K562 (cell line): ENCODE measurements at regions not wholly inside any gene's neighbourhood (a gene's known extent, or its start where the extent isn't known, plus 50 kb on each side); places are given as distances from the start of the nearest gene placed in this dataset.

Source experiments
- CEBPB ChIP-seq: fragments of 450-650 bp; IDR thresholded peaks from 2 replicates; pipeline ENCODE4 v1.6.1; 2016; ENCODE audit warnings: missing genetic modification characterization, missing compliant biosample characterization
- CEBPG ChIP-seq, 3 experiments: fragments of 200-800 bp in 1 of 3; sonication (Bioruptor generic) in 1 of 3; sonication (generic) in 1 of 3; formaldehyde crosslinking in 1 of 3; IDR thresholded peaks in 2 of 3; conservative IDR thresholded peaks in 1 of 3; 2 replicates each; pipeline versions ENCODE4 v1.6.1 to v1.8.0; 2016 to 2022; ENCODE audit warnings: missing compliant biosample characterization in 2 of 3, missing genetic modification characterization in 2 of 3, mild to moderate bottlenecking in 1 of 3, missing genetic modification reagents in 1 of 3
- HMG20A ChIP-seq: fragments of 450-650 bp; formaldehyde crosslinking; conservative IDR thresholded peaks from 2 replicates; pipeline ENCODE4 v1.4.0; 2020; ENCODE audit warnings: mild to moderate bottlenecking, mixed read lengths
- RBM15 ChIP-seq: fragments of 200-400 bp; formaldehyde crosslinking; IDR thresholded peaks from 2 replicates; pipeline ENCODE4 v1.6.1; 2018; ENCODE audit warnings: mild to moderate bottlenecking, low read length, moderate library complexity; ENCODE audit not compliant: insufficient read depth
- RNF219 ChIP-seq: fragments of 250-450 bp; sonication (Bioruptor Pico); IDR thresholded peaks from 2 replicates; pipeline ENCODE4 v1.5.0; 2022; ENCODE audit warnings: mild to moderate bottlenecking
- ZNF41 ChIP-seq: fragments of 250-450 bp; sonication (Bioruptor Pico); conservative IDR thresholded peaks from 2 replicates; pipeline ENCODE4 v1.4.0; 2020; ENCODE audit warnings: mild to moderate bottlenecking
- ZNF707 ChIP-seq: fragments of 250-450 bp; sonication (Bioruptor Pico); conservative IDR thresholded peaks from 2 replicates; pipeline ENCODE4 v1.8.0; 2022; ENCODE audit warnings: inconsistent platforms, mild to moderate bottlenecking, moderate library complexity
- TF ChIP-seq, protein P1 (sequence below), 2 experiments: fragments of 450-650 bp in 1 of 2; sonication (generic) in 1 of 2; formaldehyde crosslinking in 1 of 2; IDR thresholded peaks; 2 replicates each; pipeline versions ENCODE4 v1.7.1 to v1.9.0; 2016 to 2022; ENCODE audit warnings: inconsistent platforms in 1 of 2, mild to moderate bottlenecking in 1 of 2, missing genetic modification reagents in 1 of 2
- TF ChIP-seq, protein P2 (sequence below): sonication (generic); formaldehyde crosslinking; IDR thresholded peaks from 2 replicates; pipeline ENCODE4 v1.8.0; 2022; ENCODE audit warnings: missing genetic modification reagents, mild to moderate bottlenecking, moderate library complexity, borderline replicate concordance
- TF ChIP-seq, protein P3 (sequence below): fragments of 450-650 bp; formaldehyde crosslinking; IDR thresholded peaks from 2 replicates; pipeline ENCODE4 v1.4.0; 2022; ENCODE audit warnings: missing genetic modification characterization

- TF ChIP-seq, protein P1, sequence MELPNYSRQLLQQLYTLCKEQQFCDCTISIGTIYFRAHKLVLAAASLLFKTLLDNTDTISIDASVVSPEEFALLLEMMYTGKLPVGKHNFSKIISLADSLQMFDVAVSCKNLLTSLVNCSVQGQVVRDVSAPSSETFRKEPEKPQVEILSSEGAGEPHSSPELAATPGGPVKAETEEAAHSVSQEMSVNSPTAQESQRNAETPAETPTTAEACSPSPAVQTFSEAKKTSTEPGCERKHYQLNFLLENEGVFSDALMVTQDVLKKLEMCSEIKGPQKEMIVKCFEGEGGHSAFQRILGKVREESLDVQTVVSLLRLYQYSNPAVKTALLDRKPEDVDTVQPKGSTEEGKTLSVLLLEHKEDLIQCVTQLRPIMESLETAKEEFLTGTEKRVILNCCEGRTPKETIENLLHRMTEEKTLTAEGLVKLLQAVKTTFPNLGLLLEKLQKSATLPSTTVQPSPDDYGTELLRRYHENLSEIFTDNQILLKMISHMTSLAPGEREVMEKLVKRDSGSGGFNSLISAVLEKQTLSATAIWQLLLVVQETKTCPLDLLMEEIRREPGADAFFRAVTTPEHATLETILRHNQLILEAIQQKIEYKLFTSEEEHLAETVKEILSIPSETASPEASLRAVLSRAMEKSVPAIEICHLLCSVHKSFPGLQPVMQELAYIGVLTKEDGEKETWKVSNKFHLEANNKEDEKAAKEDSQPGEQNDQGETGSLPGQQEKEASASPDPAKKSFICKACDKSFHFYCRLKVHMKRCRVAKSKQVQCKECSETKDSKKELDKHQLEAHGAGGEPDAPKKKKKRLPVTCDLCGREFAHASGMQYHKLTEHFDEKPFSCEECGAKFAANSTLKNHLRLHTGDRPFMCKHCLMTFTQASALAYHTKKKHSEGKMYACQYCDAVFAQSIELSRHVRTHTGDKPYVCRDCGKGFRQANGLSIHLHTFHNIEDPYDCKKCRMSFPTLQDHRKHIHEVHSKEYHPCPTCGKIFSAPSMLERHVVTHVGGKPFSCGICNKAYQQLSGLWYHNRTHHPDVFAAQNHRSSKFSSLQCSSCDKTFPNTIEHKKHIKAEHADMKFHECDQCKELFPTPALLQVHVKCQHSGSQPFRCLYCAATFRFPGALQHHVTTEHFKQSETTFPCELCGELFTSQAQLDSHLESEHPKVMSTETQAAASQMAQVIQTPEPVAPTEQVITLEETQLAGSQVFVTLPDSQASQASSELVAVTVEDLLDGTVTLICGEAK (IDR thresholded peaks at IDR 0.05) = no peak
- TF ChIP-seq, protein P1 (CRISPR knock-in tag; IDR thresholded peaks at IDR 0.05) = no peak
- TF ChIP-seq ZNF707 = 0 out of 2 replicates have a peak, but pooled peaks have one; percentile 29
- TF ChIP-seq RNF219 (CRISPR knock-in tag) = 0 out of 2 replicates have a peak, but pooled peaks have one; percentile 58
- no peak for TF ChIP-seq HMG20A
- peak; percentile 97 for TF ChIP-seq CEBPB (tag)
- peak; percentile 47; the same call in 1 of the 2 replicates for TF ChIP-seq ZNF41 (CRISPR knock-in tag)
- TF ChIP-seq CEBPG (CRISPR knock-in tag; IDR thresholded peaks at IDR 0.05) = peak; percentile 70
- peak; percentile 72 to 94 for TF ChIP-seq CEBPG (tag; conservative IDR thresholded peaks at IDR 0.05 in 1 of 2, IDR thresholded peaks at IDR 0.05 in 1 of 2)
- TF ChIP-seq RBM15 = no peak
- TF ChIP-seq, protein P2, sequence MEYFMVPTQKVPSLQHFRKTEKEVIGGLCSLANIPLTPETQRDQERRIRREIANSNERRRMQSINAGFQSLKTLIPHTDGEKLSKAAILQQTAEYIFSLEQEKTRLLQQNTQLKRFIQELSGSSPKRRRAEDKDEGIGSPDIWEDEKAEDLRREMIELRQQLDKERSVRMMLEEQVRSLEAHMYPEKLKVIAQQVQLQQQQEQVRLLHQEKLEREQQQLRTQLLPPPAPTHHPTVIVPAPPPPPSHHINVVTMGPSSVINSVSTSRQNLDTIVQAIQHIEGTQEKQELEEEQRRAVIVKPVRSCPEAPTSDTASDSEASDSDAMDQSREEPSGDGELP = no peak
- TF ChIP-seq, protein P3, sequence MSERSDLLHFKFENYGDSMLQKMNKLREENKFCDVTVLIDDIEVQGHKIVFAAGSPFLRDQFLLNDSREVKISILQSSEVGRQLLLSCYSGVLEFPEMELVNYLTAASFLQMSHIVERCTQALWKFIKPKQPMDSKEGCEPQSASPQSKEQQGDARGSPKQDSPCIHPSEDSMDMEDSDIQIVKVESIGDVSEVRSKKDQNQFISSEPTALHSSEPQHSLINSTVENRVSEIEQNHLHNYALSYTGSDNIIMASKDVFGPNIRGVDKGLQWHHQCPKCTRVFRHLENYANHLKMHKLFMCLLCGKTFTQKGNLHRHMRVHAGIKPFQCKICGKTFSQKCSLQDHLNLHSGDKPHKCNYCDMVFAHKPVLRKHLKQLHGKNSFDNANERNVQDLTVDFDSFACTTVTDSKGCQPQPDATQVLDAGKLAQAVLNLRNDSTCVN (CRISPR knock-in tag) = 0 out of 2 replicates have a peak, but pooled peaks have one; percentile 17
Measured at GRCh38 chr6:15901141-15902115, 227.5 kb upstream of the MYLIP start (continued).
